GM12865 (cell line): ENCODE measurements at regions not wholly inside any gene's neighbourhood (a gene's known extent, or its start where the extent isn't known, plus 50 kb on each side); places are given as distances from the start of the nearest gene placed in this dataset.

ENCODE experiments used
- DNase-seq: peaks from one replicate; pipeline ENCODE4 v3.0.0; 2010; ENCODE audit warnings: low read depth
- H3K4me3 ChIP-seq: 2 replicates; pipeline ENCODE4 v1.5.1; 2011; ENCODE audit warnings: mild to moderate bottlenecking, low read depth, low read length, control low read depth
- TF ChIP-seq, protein P1 (sequence below): IDR thresholded peaks from 2 replicates; pipeline ENCODE4 v1.5.1; 2011; ENCODE audit warnings: low read length, control low read depth, low read depth, inconsistent platforms; ENCODE audit not compliant: insufficient read depth; ENCODE audit errors: missing control alignments

- no peak overlapping the region for H3K4me3 ChIP-seq
- DNase-seq, result no peak
- TF ChIP-seq, protein P1, sequence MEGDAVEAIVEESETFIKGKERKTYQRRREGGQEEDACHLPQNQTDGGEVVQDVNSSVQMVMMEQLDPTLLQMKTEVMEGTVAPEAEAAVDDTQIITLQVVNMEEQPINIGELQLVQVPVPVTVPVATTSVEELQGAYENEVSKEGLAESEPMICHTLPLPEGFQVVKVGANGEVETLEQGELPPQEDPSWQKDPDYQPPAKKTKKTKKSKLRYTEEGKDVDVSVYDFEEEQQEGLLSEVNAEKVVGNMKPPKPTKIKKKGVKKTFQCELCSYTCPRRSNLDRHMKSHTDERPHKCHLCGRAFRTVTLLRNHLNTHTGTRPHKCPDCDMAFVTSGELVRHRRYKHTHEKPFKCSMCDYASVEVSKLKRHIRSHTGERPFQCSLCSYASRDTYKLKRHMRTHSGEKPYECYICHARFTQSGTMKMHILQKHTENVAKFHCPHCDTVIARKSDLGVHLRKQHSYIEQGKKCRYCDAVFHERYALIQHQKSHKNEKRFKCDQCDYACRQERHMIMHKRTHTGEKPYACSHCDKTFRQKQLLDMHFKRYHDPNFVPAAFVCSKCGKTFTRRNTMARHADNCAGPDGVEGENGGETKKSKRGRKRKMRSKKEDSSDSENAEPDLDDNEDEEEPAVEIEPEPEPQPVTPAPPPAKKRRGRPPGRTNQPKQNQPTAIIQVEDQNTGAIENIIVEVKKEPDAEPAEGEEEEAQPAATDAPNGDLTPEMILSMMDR, result no peak
Observed at GRCh38 chr2:146235158-146235557, 1609.7 kb upstream of the ACVR2A start.

- TF ChIP-seq, protein P1, result no peak
- no peak overlapping the region for H3K4me3 ChIP-seq
- DNase-seq, result no peak
Observed at GRCh38 chr2:146229508-146230155, 1615.2 kb upstream of the ACVR2A start.

DNA sequence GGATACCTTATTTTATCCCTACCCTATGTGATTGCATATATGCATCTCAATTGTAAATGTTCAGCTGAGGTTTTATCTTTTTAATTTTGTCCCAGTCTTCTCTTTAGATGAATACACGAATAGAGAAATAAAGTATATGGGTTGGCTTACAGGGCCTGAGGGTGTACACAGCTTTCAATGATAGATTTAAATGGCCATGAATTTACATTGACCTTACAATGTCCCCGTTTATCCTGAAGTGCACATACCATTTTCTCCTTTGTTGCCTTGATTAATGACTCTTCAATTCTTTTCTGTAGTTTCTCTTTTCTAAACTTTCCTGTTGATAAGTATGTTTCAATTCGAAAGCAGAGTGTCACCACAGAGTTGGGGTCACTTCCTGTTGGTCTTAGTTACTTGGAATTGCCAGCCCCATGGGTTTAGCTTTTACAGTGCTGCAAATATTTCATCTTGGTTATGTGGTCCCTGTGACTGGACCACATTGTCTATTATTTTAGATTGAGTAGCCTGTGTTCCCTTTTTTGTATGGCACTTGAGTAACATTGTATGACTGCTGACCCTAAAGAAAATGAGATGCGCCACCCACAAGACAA is 1616.3 kb upstream of the ACVR2A start:
- TF ChIP-seq, protein P1, result no peak
- DNase-seq, result peak; percentile 52
- no peak overlapping the region for H3K4me3 ChIP-seq

DNA sequence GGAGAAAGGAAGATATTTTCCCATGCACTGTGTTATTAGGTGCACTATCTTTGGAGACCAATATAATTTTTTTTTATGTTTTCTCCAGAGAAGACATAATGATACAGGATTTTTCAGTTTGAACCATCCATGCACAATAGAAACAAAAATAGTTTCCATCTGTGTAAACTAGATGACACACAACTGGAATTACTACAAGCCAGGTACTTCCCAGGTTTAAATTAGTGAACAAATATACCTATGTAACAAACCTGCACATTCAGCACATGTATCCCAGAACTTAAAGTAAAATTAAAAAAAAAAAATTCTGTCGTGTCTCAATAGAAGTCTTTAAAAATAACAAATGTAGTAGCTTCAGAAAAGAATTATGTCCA is 1616.8 kb upstream of the ACVR2A start:
- DNase-seq, result no peak
- TF ChIP-seq, protein P1, result no peak

DNA sequence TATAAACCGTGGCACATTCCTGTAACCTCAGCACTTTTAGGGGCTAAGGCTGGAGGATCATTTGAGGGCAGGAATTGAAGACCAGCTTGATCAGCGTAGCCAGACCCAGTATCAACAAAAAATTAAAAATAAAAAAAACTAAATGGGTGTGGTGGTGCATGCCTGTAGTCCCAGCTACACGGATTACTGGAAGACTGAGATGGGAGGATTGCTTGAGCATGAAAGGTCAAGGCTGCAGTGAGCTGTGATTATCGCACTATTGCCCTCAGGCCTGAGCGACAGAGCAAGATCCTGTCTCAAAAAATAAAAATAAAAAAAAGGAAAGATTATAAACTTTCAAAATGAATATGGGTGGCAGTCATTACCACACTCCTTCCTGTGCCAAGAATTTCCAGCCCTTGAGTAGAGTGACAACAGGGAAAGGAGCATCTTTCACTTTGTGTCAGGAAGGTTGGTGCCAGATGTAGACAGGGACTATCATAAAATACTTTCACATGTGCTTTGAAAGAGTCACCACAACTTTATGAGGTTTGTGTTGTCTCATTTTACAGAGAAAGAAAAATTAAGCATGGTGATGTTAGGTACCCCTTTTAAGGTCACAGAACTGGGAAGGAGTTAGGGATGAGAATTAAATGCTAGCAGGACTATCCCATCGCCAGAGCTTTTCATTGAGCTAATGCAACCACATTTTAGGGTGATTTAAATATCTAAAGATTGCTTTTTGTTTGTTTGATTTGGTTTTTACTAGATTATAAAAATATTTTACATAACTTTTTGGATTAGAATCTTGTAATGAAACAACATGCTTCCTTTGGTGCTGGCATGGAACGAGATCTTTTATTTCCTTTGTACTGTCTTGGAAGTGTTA is 1617.4 kb upstream of the ACVR2A start:
- TF ChIP-seq, protein P1, result no peak
- H3K4me3 ChIP-seq, result no peak overlapping the region
- peak; percentile 27 for DNase-seq

More for the DNA sequence above, 1616.8 kb upstream of the ACVR2A start:
- no peak overlapping the region for H3K4me3 ChIP-seq

DNA sequence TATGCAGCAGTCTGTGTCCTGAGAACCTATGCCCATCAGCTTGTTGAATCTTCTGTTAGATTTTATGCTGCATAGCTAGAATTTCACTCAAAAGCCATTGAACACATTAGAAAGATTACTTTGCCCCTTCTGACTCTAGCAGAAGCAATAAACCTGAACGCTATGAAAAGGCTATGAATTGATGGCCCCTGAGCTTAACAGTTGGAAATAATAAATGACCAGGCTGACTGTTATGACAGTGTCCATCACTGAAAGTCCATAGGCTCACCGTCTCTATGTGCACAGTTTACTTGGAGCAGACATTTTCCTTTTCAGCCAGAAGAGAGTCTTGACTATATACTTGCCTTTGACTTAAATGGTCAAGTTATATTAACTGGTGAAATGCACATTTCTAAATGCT is 1618.8 kb upstream of the ACVR2A start:
- TF ChIP-seq, protein P1, result no peak
- H3K4me3 ChIP-seq, result no peak overlapping the region
- no peak for DNase-seq

DNA sequence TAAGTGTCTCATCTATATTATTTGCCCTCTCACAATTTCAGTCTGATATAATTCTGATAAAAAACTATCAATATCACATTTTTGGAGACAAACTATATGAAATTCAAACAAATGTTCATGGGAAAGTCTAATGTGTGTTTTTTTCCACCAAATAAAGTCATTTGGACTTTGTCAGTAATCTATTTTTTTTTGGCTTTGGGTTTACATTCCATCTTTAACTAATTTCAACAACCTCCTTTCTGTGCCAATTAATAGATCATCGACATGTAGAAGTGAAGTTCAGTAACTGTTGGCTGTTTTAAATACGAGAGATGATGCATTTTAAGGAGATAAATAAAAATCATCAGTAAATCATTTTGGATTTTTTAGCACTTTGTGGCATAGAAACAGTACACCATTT is 1623.0 kb upstream of the ACVR2A start:
- TF ChIP-seq, protein P1, result no peak
- H3K4me3 ChIP-seq, result no peak overlapping the region
- DNase-seq, result no peak
